HG02970 (cell line): ENCODE measurements at regions not wholly inside any gene's neighbourhood (a gene's known extent, or its start where the extent isn't known, plus 50 kb on each side); places are given as distances from the start of the nearest gene placed in this dataset.
"Not testable (repeated sequence)": the region's sequence is repeated elsewhere in the genome, so short reads cannot be mapped to it uniquely, and the experiment has no call there.

Experiments used
- ATAC-seq: cut with Tn5 transposase; IDR thresholded peaks from one replicate; pipeline ENCODE4 v1.9.1; 2021; ENCODE audit warnings: mild to moderate bottlenecking, moderate library complexity, moderate number of reproducible peaks; ENCODE audit not compliant: unreplicated experiment, low FRiP score

GRCh38 chr18:32884543-32884942 lies 111.7 kb upstream of the KLHL14 start:
- peak; percentile 61 for ATAC-seq

DNA sequence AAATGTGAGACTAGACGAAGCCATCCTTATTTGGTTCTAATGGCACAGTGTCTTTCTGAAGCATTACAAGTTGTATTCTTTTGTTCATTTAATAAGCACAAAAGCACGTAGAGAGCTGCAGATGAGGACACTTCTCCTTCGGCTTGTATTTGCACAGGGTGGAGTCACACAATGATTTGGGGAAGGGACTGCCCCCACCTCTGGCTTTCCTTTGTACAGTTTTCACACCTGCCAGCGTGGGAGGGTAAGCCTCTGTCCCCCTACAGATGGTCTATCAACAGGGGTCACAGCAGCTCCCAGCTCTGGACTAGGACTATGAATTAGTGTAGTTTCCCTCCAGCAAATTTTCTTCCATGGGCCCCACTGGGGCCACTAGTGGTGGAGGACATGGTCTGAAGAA lies 108.2 kb upstream of the KLHL14 start:
- ATAC-seq: no peak

DNA sequence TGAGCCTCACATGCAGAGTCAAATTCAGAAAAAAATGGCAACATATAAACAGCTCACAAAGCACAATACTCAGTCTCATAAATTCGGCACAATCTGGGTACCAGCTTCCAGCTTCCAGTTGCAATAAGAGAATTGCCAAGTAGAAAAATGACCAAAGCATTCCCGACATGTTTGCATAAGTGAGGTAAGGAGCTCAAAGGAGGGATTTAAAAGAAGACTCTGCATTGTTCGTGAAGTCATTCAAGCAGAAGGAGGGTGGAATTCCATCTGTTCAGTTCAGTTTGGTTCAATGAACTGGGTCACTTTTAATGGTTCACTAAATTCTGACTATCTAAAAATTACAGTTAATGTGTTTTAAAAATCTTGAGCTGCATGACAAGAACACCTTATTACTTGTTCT lies 106.7 kb upstream of the KLHL14 start:
- no peak for ATAC-seq

DNA sequence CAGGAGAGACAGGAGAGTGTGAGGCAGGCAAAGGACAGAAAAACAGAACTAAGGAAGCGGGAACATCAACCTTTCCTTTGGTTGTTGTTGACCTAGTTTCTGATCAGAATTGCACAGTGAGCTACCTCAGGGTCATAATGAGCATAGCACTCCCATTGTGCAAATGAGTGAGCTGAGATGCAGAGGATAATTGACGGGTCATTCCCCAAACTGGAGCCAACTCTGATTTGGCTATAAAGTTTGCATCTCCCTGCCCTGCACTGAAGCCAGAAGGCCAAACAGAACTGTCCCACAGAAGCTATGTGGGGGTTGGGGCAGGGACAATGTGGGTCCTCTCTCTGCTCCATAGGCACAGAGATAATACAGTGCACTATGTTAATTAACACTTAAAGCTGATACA lies 105.6 kb upstream of the KLHL14 start:
- no peak for ATAC-seq

- ATAC-seq: no peak
Observed at GRCh38 chr18:32877371-32877770, 104.5 kb upstream of the KLHL14 start.

GRCh38 chr18:32875625-32876024 lies 102.8 kb upstream of the KLHL14 start:
- ATAC-seq: no peak

- ATAC-seq: no peak
Observed at GRCh38 chr18:32871786-32872185, 99.0 kb upstream of the KLHL14 start.

DNA sequence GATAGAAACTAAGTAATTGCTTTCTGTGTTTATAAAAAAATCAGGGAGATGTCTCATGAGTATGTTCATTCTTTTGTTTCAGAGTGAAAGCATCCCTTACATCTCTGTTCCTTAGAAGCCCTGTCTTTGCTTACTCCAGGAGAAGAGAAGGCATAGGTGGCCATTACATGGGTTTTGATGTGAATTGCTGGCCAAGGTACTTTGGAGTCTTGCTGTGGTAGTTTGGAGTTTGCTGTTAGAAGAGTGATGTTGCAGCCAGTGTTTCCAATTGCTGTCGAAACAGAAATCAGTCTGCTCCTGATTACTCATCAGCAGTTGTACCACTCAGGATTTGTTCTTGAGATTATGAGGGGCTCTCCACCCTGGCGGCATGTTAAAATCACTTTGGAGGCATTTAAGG lies 97.8 kb upstream of the KLHL14 start:
- ATAC-seq: no peak

DNA sequence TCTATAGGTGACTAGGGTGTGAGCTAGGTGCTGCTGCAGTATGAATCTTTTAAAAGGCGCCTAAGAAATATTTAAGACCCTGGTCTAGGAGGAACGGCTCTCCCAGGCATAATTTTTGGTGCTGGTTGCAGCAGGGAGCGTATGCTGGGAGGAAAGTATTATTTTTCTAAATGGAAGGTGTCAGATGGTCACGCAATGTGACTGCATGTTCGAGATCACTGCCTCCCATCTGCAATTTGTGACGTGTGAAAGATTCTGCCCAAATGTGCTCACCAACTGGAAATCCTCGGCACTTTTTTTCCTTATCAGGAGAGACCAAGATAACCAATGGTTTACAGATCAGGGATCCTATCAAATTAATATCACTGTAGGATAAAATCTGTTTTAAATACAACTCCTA lies 95.6 kb upstream of the KLHL14 start:
- ATAC-seq: no peak

DNA sequence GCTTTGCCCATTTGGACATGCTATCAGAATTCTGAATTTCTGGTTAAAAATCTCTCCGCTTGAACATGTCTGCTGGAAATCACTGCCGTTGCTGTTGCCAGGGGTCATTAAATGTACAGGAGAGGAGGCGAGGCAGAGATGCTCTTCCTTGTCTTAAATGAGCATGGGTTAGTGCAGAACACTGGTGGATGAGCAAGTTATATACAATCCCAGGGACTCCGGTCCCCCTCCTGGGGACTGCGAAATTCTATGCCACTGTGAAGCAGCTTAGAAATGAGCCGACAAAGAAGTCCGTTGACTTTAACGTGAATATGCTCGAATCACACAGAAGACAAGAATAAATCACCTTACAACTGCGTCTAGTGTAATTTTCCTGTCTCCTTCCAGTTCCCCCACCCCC lies 95.1 kb upstream of the KLHL14 start:
- no peak for ATAC-seq

DNA sequence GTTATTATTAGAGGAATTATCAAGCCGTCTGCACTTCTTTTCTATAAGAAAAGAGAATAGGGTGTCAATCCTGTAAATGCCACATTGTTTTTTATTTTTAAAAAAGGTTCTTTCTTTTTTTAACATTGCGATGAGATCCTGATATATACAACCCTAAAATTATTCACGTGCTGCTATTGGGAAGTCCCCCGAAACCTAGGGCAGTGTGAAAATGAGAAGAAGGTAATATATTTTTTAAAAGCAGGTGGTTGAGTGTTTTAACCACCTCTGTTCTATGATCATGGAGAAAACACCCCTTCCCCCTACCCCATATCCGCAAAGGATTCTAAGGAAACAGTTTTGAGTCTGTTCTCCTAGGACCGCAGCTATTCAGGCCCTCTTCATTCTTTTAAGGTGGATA lies 94.5 kb upstream of the KLHL14 start:
- ATAC-seq: no peak

GRCh38 chr18:32862031-32862430 lies 89.2 kb upstream of the KLHL14 start:
- ATAC-seq: not testable (repeated sequence)

- no peak for ATAC-seq
Observed at GRCh38 chr18:32851936-32852335, 79.1 kb upstream of the KLHL14 start.

DNA sequence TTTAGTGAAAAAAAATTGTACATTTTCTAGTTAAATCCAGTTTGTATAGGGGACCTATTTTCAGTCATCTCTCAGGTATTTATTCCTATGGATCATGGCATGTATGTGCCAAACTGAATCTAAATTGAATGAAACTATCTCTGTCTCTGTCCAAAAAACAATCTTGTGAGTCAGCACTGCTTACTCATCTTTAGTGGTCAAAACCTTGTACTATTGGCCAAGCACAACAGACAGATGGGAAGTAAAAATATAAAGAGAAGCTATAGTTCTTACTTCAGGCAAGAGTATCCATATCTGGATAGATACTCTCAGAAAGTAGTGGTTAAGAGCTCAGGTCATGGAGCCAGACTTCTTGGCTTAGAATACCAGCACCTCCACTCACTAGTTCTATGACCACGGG lies 76.0 kb upstream of the KLHL14 start:
- ATAC-seq: no peak

GRCh38 chr18:32847691-32848090 lies 74.9 kb upstream of the KLHL14 start:
- ATAC-seq: no peak

DNA sequence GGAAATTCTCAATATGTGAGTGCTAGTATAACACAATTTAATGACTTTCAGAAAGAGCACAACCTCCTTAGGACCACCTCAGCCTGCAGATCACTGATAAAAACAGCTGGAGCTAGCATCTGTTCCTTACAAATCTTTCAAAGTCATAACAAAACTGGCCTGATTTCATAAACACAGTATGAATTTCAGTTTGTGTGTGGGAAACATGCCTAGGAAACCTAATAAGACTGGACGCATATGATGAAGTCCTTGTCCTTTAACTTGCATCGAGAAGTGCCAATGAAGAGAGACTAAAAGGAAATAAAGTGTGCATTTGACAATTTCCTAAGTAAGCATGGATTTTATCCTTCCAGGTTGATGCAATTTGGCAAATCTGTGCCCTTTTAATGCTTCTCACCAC lies 74.1 kb upstream of the KLHL14 start:
- ATAC-seq: no peak

- no peak for ATAC-seq
Observed at GRCh38 chr18:32840962-32841361, 68.1 kb upstream of the KLHL14 start.

DNA sequence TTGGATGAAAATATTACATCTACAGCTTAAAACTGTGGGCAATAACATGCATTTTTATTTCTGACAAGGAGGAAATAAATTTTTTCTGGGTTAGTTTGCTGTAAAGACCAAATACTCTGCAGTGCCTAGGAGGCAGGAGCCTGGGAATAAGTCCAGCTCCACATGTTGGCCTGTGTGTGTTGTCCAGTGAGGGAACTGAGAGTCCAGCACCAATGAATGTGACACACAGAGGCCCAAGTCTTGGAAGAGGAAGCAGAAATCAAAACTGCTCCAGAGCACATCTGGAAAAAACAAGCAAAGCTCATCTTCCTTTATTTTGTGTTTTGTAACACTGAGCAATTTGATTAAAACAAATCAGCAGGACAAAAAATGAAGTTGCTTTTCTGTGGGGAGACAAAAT lies 63.1 kb upstream of the KLHL14 start:
- no peak for ATAC-seq

- no peak for ATAC-seq
Observed at GRCh38 chr18:32831781-32832180, 59.0 kb upstream of the KLHL14 start.

DNA sequence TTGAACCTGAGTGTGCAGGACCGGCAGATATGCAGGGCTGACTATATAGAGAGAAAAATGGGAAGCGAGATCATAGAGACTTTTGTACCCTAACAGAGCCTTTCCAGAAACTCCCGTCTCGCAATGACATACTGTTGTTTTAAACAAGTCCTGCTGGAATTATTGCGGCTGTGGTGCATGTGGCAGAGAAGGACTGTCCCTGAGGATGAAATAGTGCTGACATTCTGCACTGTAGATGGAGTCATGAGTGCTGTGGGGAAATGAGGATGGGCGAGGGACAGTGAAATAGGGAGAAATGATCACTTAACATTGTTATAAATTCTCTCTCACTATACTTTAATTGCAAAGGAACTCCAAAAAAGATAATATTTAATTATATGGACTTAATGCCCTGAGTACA lies 50.4 kb upstream of the KLHL14 start:
- ATAC-seq: no peak
